Trophoblast cell (in vitro differentiated cells and primary cell): ENCODE measurements at regions not wholly inside any gene's neighbourhood (a gene's known extent, or its start where the extent isn't known, plus 50 kb on each side); places are given as distances from the start of the nearest gene placed in this dataset.
"Not testable (repeated sequence)": the region's sequence is repeated elsewhere in the genome, so short reads cannot be mapped to it uniquely, and the experiment has no call there.

Source experiments
- DNase-seq, 2 donors: peaks; one replicate each; pipeline ENCODE4 v3.0.0-alpha.2; 2016
- H2AFZ ChIP-seq: 2 replicates; pipeline ENCODE4 v1.6.1; 2013; ENCODE audit warnings: low read length, moderate library complexity, mild to moderate bottlenecking; ENCODE audit not compliant: insufficient read depth, poor library complexity
- H2AK5ac ChIP-seq: 2 replicates; pipeline ENCODE4 v1.6.1; 2013; ENCODE audit warnings: mild to moderate bottlenecking, low read length
- H2BK120ac ChIP-seq: 2 replicates; pipeline ENCODE4 v1.6.1; 2013; ENCODE audit warnings: low read length, mild to moderate bottlenecking, moderate library complexity; ENCODE audit not compliant: insufficient read depth, poor library complexity
- H2BK12ac ChIP-seq: 2 replicates; pipeline ENCODE4 v1.6.1; 2013; ENCODE audit warnings: mild to moderate bottlenecking, low read length, moderate library complexity
- H2BK5ac ChIP-seq: 2 replicates; pipeline ENCODE4 v1.6.1; 2013; ENCODE audit warnings: low read length, low read depth, moderate library complexity, mild to moderate bottlenecking; ENCODE audit not compliant: poor library complexity
- H3K14ac ChIP-seq: 2 replicates; pipeline ENCODE4 v1.6.1; 2013; ENCODE audit warnings: mild to moderate bottlenecking, low read length
- H3K18ac ChIP-seq: 2 replicates; pipeline ENCODE4 v1.6.1; 2013; ENCODE audit warnings: mild to moderate bottlenecking, low read length
- H3K23ac ChIP-seq: 2 replicates; pipeline ENCODE4 v1.6.1; 2013; ENCODE audit warnings: low read length
- H3K27ac ChIP-seq: 2 replicates; pipeline ENCODE4 v1.5.1; 2013; ENCODE audit warnings: low read depth, mild to moderate bottlenecking, inconsistent platforms, low read length, moderate library complexity
- H3K27me3 ChIP-seq: 2 replicates; pipeline ENCODE4 v1.6.1; 2013; ENCODE audit warnings: inconsistent platforms, mild to moderate bottlenecking, low read length, moderate library complexity; ENCODE audit not compliant: insufficient read depth
- H3K36me3 ChIP-seq, 2 experiments: 1 replicate in 1 of 2; 2 replicates in 1 of 2; pipeline ENCODE4 v1.6.1; 2013; ENCODE audit warnings: low read length in 2 of 2, mild to moderate bottlenecking in 2 of 2, moderate library complexity in 1 of 2; ENCODE audit not compliant: insufficient read depth in 2 of 2, control insufficient read depth in 1 of 2
- H3K4ac ChIP-seq: 2 replicates; pipeline ENCODE4 v1.6.1; 2013; ENCODE audit warnings: low read depth, mild to moderate bottlenecking, low read length, moderate library complexity
- H3K4me1 ChIP-seq, 2 experiments: 1 replicate in 1 of 2; 2 replicates in 1 of 2; pipeline ENCODE4 v1.6.1; 2013; ENCODE audit warnings: low read length in 2 of 2, mild to moderate bottlenecking in 2 of 2, moderate library complexity in 1 of 2; ENCODE audit not compliant: insufficient read depth in 2 of 2, control insufficient read depth in 1 of 2
- H3K4me2 ChIP-seq: 2 replicates; pipeline ENCODE4 v1.6.1; 2013; ENCODE audit warnings: inconsistent platforms, mild to moderate bottlenecking, low read length, moderate library complexity
- H3K4me3 ChIP-seq: 2 replicates; pipeline ENCODE4 v1.5.1; 2013; ENCODE audit warnings: mild to moderate bottlenecking, low read depth, low read length, inconsistent platforms
- H3K79me1 ChIP-seq: one replicate; pipeline ENCODE4 v1.6.1; 2013; ENCODE audit warnings: low read length
- H3K79me2 ChIP-seq: 2 replicates; pipeline ENCODE4 v1.6.1; 2013; ENCODE audit warnings: low read length, mild to moderate bottlenecking; ENCODE audit not compliant: control insufficient read depth, insufficient read depth, poor library complexity
- H3K9ac ChIP-seq: 2 replicates; pipeline ENCODE4 v1.6.1; 2013; ENCODE audit warnings: mild to moderate bottlenecking, low read length
- H3K9me3 ChIP-seq: 2 replicates; pipeline ENCODE4 v1.6.1; 2013; ENCODE audit warnings: low read depth, mild to moderate bottlenecking, control low read depth, inconsistent platforms, low read length; ENCODE audit not compliant: insufficient read depth
- H4K12ac ChIP-seq: 2 replicates; pipeline ENCODE4 v1.6.1; 2013; ENCODE audit warnings: low read depth, mild to moderate bottlenecking, low read length, moderate library complexity
- H4K8ac ChIP-seq: 2 replicates; pipeline ENCODE4 v1.6.1; 2013; ENCODE audit warnings: low read depth, mild to moderate bottlenecking, low read length, moderate library complexity
- H4K91ac ChIP-seq: one replicate; pipeline ENCODE4 v1.6.1; 2013; ENCODE audit warnings: low read depth, mild to moderate bottlenecking, low read length, moderate library complexity
- WGBS: extraction: QIAGEN DNeasy Blood & Tissue Kit; methylation state at CpG from one replicate; pipeline ENCODE4 v1.1.7; 2013; ENCODE audit warnings: missing lambda C conversion rate; ENCODE audit not compliant: insufficient read length, insufficient coverage; ENCODE audit errors: extremely low coverage; 5-methylcytosine and 5-hydroxymethylcytosine counted together

DNA sequence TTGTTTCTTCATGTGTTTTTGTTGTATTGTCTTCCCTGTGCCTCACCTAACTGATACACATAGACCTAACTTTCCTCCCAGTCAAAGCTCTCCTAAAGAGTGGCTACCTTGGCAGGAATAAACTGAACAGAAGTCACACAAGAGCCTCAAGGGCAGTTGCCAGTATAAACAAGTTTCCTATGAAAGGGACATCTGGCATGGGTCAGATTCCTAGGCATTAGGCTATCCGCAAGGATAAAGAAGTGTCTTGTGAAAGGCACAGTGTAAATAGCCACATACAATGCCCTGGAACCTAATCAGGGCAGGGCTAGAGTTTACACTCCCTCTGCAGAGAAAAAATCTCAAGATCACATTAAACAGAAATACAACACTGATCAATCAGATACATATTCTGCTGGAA is 220.8 kb downstream of the SPANXN3 start:
- Histone ChIP-seq H3K18ac (no peak overlapping the region), H3K9me3 (no peaks in the 10 kb centered on the region), H2BK120ac (no peak overlapping the region), H2BK5ac (no peak overlapping the region), H2AFZ (no peak overlapping the region), H3K4me3 (no peak overlapping the region), H3K23ac (no peak overlapping the region), H3K27me3 (no peaks in the 10 kb centered on the region), H3K4ac (no peak overlapping the region), H4K12ac (no peak overlapping the region), H4K8ac (no peak overlapping the region), H3K36me3 (no peaks in the 10 kb centered on the region), H2BK12ac (no peak overlapping the region), H2AK5ac (no peak overlapping the region), H3K14ac (no peak overlapping the region), H3K9ac (no peak overlapping the region), H3K4me2 (no peak overlapping the region), H3K27ac (no peak overlapping the region), H4K91ac (no peak overlapping the region), H3K4me1 (no peaks in the 10 kb centered on the region), H3K79me1 (no peaks in the 10 kb centered on the region), H3K79me2 (no peaks in the 10 kb centered on the region)
- WGBS = no CpG with 5 or more reads among the region's 1 CpG
- DNase-seq = no peak

GRCh38 chrX:143287236-143287635 is 230.0 kb downstream of the SPANXN3 start:
- no CpG with 5 or more reads among the region's 2 CpGs for WGBS
- H3K4me1 ChIP-seq = no peaks in the 10 kb centered on the region
- H3K14ac ChIP-seq = no peak overlapping the region
- no peak overlapping the region for H3K4me3 ChIP-seq
- H2BK5ac ChIP-seq = no peak overlapping the region
- no peak overlapping the region for H2BK120ac ChIP-seq
- H4K91ac ChIP-seq = no peak overlapping the region
- H3K79me2 ChIP-seq = no peaks in the 10 kb centered on the region
- DNase-seq = no peak
- H3K4ac ChIP-seq = no peak overlapping the region
- no peak overlapping the region for H2AK5ac ChIP-seq
- no peak overlapping the region for H3K27ac ChIP-seq
- H2AFZ ChIP-seq = no peak overlapping the region
- no peak overlapping the region for H3K18ac ChIP-seq
- no peak overlapping the region for H3K9ac ChIP-seq
- no peak overlapping the region for H2BK12ac ChIP-seq
- H4K8ac ChIP-seq = no peak overlapping the region
- no peaks in the 10 kb centered on the region for H3K79me1 ChIP-seq
- no peak overlapping the region for H3K4me2 ChIP-seq
- H3K27me3 ChIP-seq = no peaks in the 10 kb centered on the region
- H3K36me3 ChIP-seq = no peaks in the 10 kb centered on the region
- no peak overlapping the region for H4K12ac ChIP-seq
- H3K9me3 ChIP-seq = no peaks in the 10 kb centered on the region
- H3K23ac ChIP-seq = no peak overlapping the region

GRCh38 chrX:143270317-143270716 is 244.6 kb downstream of the SPANXN4 start:
- no peaks in the 10 kb centered on the region for H3K27me3 ChIP-seq
- no peaks in the 10 kb centered on the region for H3K79me2 ChIP-seq
- H3K9ac ChIP-seq = no peak overlapping the region
- no peaks in the 10 kb centered on the region for H3K9me3 ChIP-seq
- H3K27ac ChIP-seq = no peak overlapping the region
- no peak overlapping the region for H2AK5ac ChIP-seq
- no peak overlapping the region for H2BK120ac ChIP-seq
- H3K4me2 ChIP-seq = no peak overlapping the region
- no peak overlapping the region for H2AFZ ChIP-seq
- no peak overlapping the region for H3K18ac ChIP-seq
- H3K4me1 ChIP-seq = no peaks in the 10 kb centered on the region
- H4K12ac ChIP-seq = no peak overlapping the region
- H3K4ac ChIP-seq = no peak overlapping the region
- DNase-seq = peak; percentile 0 to 10
- no peaks in the 10 kb centered on the region for H3K79me1 ChIP-seq
- H2BK12ac ChIP-seq = no peak overlapping the region
- WGBS = no CpG with 5 or more reads among the region's 6 CpGs
- H3K14ac ChIP-seq = no peak overlapping the region
- no peak overlapping the region for H2BK5ac ChIP-seq
- no peak overlapping the region for H3K23ac ChIP-seq
- H3K4me3 ChIP-seq = no peak overlapping the region
- H4K8ac ChIP-seq = no peak overlapping the region
- H4K91ac ChIP-seq = no peak overlapping the region
- no peaks in the 10 kb centered on the region for H3K36me3 ChIP-seq

DNA sequence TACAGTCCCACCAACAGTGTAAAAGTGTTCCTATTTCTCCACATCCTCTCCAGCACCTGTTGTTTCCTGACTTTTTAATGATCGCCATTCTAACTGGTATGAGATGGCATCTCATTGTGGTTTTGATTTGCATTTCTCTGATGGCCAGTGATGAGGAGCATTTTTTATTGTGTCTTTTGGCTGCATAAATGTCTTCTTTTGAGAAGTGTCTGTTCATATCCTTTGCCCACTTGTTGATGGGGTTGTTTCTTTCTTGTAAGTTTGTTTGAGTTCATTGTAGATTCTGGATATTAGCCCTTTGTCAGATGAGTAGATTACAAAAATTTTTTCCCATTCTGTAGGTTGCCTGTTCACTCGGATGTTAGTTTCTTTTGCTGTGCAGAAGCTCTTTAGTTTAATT is 218.9 kb downstream of the SPANXN4 start:
- not testable (repeated sequence) for H2BK5ac ChIP-seq, H4K8ac ChIP-seq, H3K27me3 ChIP-seq, H3K9ac ChIP-seq, H3K23ac ChIP-seq, H3K4me2 ChIP-seq, DNase-seq, H2AFZ ChIP-seq, H3K4me1 ChIP-seq, H3K4me3 ChIP-seq, H3K14ac ChIP-seq, H3K9me3 ChIP-seq, H3K79me2 ChIP-seq, H4K91ac ChIP-seq, H2BK120ac ChIP-seq, H3K4ac ChIP-seq, H2AK5ac ChIP-seq, H3K27ac ChIP-seq, H3K18ac ChIP-seq, H3K79me1 ChIP-seq, H3K36me3 ChIP-seq, H2BK12ac ChIP-seq, H4K12ac ChIP-seq
- WGBS = no CpG with 5 or more reads among the region's 2 CpGs
